GM13976 (cell line): ENCODE measurements at regions not wholly inside any gene's neighbourhood (a gene's known extent, or its start where the extent isn't known, plus 50 kb on each side); places are given as distances from the start of the nearest gene placed in this dataset.

Source experiments
- DNase-seq: peaks from one replicate; pipeline ENCODE4 v3.0.0; 2012; ENCODE audit warnings: low spot score
- in situ Hi-C: fragments of 300-500 bp; cut with MboI; formaldehyde crosslinking; loops from one replicate; pipeline ENCODE4 v1.12.0; 2022; ENCODE audit warnings: low sequenced_read_pairs, mixed read lengths, inconsistent platforms; ENCODE audit not compliant: unreplicated experiment
- TF ChIP-seq, protein P1 (sequence below): IDR thresholded peaks from 2 replicates; pipeline ENCODE4 v1.5.1; 2012; ENCODE audit warnings: borderline replicate concordance, mild to moderate bottlenecking; ENCODE audit not compliant: insufficient read depth; ENCODE audit errors: extremely low read depth, missing control alignments, control extremely low read depth

DNA sequence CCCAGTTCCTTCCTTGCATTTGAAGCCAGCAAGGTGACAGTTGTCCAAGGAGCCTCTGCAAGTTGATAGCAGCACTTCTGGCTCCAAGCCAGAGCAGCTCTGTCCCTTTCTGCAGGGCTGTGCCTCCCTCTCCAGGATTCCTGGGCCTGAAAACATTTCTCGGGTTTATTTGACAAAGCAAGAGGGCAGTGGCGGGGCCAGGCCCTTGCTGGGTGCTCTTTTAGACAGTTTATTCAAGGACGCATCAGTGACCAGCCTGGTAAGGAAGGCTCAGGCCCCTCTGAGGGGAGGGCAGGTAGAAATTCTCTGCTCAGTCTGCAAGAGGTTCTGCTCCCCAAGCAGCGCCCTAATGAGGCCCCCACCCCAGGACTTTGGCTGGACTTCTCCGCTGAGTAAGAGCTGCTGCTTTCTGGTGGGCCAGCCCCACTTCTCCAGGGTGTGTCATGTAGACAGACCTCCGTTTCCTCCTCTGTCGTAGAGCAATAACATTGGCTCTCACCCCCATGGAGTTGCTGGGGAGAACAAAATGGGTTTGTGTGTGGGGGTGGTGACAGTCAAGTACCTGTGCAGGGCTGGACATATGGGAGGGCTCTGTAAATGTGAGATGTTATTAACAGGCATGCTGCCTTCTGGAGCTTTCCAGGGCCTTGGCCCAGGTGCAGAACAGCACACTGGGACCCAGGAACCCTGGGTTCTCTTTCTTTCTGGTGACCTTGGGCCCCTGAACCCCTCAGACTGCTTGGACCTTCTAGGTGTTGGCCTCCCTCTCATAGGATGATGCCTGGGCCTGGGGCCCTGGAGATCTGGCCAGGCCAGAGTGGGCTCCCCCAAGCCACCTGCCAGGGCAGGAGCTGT is 146.2 kb upstream of the TLE3 start:
- no peak for DNase-seq
- TF ChIP-seq, protein P1, sequence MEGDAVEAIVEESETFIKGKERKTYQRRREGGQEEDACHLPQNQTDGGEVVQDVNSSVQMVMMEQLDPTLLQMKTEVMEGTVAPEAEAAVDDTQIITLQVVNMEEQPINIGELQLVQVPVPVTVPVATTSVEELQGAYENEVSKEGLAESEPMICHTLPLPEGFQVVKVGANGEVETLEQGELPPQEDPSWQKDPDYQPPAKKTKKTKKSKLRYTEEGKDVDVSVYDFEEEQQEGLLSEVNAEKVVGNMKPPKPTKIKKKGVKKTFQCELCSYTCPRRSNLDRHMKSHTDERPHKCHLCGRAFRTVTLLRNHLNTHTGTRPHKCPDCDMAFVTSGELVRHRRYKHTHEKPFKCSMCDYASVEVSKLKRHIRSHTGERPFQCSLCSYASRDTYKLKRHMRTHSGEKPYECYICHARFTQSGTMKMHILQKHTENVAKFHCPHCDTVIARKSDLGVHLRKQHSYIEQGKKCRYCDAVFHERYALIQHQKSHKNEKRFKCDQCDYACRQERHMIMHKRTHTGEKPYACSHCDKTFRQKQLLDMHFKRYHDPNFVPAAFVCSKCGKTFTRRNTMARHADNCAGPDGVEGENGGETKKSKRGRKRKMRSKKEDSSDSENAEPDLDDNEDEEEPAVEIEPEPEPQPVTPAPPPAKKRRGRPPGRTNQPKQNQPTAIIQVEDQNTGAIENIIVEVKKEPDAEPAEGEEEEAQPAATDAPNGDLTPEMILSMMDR = no peak

DNA sequence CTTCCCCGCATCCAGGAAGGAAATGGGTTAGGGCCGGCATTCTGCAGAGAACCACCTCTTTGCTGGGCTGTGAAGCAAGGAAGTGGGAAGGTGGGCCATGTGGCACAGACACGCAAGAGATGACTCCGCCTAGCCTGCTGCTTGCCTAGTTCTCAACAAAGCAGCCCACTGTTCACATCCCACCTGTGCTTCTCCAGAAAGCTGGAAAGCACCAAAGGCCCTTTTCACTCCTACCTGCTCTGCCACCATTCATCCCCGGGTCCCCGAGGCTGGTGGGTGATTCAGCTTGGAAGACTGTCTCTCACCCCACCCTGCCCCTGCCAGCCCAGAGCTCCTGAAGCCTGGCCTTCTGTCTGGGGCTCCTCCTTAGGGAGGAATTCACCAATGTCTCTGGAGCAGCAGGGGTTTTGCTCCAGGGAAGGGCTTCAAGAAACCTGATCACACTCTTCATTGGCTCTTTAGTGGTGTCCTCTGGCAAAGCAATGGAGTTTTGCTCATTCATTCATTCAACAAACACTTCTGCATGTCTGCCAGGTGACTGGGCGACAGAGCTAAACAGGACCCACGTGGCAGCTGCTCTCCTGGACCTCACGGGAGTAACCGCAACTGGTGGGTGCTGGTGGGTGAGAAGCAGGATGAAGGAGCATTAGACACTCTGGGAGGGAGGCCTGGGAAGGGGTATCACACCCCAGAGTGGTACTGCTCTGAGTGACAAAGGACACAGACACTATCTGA is 145.4 kb upstream of the TLE3 start:
- in situ Hi-C loops = no loop called here
- TF ChIP-seq, protein P1 = no peak
- no peak for DNase-seq

More for the DNA sequence above, 146.2 kb upstream of the TLE3 start:
- in situ Hi-C loops = no loop called here

DNA sequence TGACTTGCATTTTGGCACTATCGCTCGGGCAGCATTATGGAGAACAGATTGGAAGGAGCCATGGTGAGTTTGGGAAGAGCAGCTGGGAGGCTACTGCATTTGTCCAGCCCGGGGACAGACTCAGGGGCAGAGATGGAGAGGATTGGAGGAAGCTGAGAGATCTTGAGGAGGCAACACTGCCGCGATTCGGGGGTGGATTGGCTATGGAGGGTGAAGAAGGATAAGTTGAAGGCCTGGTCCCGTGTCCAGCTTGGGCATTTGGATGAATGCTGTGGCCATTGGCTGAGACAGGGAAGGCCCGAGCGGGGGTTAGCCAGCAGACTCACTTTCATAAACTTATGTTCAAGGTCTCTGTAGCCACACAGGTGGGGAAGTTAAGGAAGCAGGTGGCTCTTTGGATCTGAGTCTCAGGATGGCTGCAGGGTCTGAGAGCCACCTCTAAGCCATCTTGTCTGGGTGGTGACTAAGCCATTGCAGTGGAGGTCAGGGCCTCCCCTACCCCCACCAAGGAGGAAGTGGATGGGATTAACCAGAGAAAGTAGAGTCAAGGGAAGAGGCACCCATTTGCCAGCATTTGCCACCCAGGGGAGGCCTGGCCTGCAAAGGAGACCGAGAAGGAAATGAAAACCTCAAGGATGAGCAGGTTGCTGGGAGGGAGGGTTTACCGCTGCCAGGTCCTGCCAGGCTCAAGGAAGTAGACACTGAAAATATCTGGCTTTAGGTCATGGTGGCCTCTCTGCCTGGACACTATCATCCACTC is 144.0 kb upstream of the TLE3 start:
- TF ChIP-seq, protein P1 = no peak
- in situ Hi-C loops = no loop called here
- DNase-seq = no peak

DNA sequence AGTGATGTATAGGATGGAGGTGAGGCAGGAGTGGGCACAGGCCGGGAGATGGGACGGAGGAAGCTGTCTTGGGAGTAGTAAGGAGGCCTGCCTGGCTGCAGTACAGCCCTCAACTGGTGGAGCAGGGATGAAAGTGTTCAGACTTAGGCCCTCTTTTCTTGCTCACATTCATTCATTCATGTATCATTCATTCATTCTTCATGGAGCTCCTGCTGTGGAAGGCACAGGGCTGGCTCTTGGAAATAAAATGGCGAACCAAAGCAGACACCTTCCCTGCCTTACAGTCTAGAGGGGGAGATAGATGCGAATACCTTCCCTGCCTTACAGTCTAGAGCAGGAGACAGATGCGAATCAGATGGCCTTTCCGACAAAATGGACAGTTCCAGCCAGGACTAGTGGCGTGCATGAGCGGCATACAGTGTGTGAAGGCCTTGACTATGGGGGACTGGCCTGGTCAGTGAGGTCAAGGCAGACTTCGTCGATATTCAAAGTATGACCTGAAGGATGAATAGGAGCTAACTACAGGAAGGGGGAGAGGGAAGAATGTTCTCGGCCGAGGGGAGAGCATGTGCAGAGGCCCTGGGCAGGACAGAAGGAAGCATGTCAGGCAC is 143.2 kb upstream of the TLE3 start:
- in situ Hi-C loops = no loop called here
- TF ChIP-seq, protein P1 = no peak
- no peak for DNase-seq

DNA sequence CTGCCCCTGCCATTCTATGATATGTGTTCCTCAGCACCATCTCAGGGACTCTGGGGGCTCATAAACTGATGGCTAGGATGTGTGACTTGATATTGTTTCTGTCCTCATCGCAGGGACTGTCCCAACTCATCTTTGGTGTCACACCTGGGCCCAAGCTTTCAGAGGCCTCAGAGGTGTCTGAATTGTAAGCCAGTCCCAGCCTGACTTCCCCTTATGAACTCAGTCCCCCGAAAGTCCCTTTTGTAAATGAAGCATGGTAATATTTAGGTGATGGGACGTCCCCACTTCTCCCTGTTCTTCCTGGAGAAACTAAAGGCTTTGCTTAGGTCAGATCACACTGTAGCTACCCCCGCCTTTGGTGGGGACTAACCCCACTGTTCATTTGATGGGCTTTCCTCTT is 142.4 kb upstream of the TLE3 start:
- in situ Hi-C loops = no loop called here
- TF ChIP-seq, protein P1 = no peak
- DNase-seq = no peak

DNA sequence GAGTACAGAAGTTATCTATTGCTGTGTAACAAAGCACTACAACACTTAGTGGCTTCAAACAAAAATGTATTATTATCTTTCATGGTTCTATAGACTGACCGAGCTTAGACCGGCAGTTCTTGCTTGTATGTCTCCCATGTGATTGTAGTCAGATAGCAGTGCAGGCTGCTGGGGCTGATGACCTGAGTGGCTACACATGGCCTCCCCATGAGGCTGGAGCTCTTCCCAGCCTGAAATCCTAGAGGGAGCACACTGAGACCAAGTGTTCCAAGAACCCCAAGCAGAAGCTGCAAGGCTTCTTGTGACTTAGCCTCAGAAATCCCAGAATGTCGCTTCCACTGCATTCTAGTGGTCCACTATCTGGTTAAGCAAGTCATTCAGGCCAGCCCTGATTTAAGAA is 141.2 kb upstream of the TLE3 start:
- TF ChIP-seq, protein P1 = no peak
- DNase-seq = no peak
- in situ Hi-C loops = no loop called here
